MM.1S (cell line): ENCODE measurements at regions not wholly inside any gene's neighbourhood (a gene's known extent, or its start where the extent isn't known, plus 50 kb on each side); places are given as distances from the start of the nearest gene placed in this dataset.

Source experiments
- EZH2 ChIP-seq: fragments of 300-600 bp; sonication (generic); optimal IDR thresholded peaks from 2 replicates; pipeline ENCODE3; 2017; ENCODE audit warnings: low read depth, mild to moderate bottlenecking, antibody characterized with exemption, low read length, mixed read lengths
- TF ChIP-seq, protein P1 (sequence below): fragments of 300-600 bp; sonication (generic); IDR thresholded peaks from 2 replicates; pipeline ENCODE4 v1.5.1; 2016; ENCODE audit warnings: antibody characterized with exemption, low read length, mixed read lengths

DNA sequence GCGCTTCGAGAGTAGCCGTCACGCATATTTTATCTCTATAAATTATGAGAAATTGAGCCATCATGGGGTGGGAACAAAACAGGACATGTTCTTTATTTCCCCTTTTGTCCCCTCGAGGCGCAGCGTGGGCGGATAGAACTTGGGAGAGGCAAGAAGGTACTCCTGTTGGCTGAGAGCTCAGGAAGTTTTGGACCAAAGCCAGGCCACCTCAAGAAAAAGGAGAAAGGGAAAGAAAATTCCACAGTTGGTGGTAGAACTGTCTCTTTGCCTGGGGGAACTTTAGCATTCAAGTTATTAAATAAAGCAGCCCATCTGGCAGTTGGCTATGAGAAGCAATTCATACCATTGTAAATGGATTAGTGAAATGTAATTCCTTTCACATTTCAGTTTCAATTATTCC lies 76.4 kb upstream of the DSCAM start:
- TF ChIP-seq, protein P1, sequence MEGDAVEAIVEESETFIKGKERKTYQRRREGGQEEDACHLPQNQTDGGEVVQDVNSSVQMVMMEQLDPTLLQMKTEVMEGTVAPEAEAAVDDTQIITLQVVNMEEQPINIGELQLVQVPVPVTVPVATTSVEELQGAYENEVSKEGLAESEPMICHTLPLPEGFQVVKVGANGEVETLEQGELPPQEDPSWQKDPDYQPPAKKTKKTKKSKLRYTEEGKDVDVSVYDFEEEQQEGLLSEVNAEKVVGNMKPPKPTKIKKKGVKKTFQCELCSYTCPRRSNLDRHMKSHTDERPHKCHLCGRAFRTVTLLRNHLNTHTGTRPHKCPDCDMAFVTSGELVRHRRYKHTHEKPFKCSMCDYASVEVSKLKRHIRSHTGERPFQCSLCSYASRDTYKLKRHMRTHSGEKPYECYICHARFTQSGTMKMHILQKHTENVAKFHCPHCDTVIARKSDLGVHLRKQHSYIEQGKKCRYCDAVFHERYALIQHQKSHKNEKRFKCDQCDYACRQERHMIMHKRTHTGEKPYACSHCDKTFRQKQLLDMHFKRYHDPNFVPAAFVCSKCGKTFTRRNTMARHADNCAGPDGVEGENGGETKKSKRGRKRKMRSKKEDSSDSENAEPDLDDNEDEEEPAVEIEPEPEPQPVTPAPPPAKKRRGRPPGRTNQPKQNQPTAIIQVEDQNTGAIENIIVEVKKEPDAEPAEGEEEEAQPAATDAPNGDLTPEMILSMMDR: no peak
- no peak for TF ChIP-seq EZH2
